Superior temporal gyrus (tissue), 1 donor: ENCODE measurements at regions not wholly inside any gene's neighbourhood (a gene's known extent, or its start where the extent isn't known, plus 50 kb on each side); places are given as distances from the start of the nearest gene placed in this dataset.

Source experiments
- DNase-seq: peaks from one replicate; pipeline ENCODE4 v3.0.0-alpha.2; 2016; ENCODE audit errors: extremely low spot score

DNA sequence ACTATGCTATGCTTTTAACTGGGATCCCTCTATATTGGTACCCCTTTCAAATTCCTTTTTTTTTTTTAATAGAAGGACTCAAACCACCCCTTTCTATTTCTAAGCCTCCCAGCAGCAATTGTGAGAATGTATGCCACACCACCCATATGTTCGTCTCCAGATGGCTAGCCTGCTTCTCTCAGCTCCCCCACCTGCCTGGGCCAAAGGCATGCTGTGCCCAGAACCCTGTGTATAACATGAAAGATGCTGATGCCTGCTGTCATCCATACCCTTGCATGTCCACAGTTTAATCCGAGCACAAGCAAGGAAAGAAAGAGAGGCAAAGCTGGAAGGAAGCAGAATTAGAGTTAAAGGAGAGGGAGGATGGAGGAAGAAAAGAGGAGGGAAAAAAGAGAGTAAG is 159.5 kb upstream of the CNTN6 start:
- DNase-seq, result no peak

DNA sequence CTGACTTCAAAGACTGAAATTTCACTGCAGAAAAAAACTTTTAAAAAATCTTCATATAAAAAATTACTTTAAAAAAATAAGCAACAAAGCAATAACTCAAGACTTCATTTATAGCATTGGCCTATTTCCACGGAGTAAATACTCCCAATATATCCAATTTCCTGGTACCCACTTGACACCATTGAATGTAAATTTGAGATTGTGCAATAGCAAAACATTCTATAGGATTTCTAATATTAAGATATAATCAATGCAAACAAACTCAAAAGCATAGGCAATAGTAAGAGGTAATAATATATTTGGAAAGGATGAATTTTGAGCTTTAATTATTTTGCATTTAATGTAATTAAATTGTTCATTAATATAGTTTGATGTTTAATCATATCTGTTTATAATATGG is 148.0 kb upstream of the CNTN6 start:
- DNase-seq, result no peak

DNA sequence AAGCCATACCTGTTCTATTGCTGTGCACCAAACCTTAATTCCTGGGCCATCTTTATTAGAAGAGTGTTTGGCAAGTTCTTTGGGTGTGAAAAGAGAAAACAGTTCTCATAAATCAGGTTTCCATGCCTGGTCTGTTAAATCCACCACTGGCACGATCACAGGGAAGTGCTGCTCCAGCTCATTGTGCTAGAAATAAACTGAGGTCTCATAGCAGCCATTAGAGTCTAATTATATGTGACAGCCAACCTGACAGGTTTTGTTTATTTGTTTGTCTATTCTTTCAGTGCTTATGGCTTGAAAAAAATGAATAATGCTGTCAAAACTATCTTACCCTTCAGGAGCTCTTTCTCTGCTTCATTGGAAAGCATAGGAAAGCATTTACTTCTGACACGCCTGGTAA is 147.1 kb upstream of the CNTN6 start:
- DNase-seq, result no peak

DNA sequence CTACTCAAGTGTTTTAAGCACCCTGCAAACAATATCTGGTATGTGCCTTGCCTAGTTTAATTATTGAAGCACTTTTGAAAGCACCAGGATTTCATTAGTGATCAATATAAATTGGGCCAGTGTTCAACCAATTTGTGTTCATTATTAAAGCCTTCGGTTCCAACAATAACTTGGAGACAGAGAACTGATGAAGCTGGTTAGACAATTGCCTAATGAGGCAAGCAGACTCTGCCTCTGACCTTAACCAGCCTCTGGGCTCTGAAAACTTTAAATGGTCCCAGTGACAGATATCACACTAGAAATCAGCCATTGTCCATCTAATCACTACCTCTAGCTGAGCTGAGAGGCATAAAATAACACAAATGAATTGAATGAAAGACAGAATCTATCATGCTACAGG is 139.9 kb upstream of the CNTN6 start:
- DNase-seq, result no peak

DNA sequence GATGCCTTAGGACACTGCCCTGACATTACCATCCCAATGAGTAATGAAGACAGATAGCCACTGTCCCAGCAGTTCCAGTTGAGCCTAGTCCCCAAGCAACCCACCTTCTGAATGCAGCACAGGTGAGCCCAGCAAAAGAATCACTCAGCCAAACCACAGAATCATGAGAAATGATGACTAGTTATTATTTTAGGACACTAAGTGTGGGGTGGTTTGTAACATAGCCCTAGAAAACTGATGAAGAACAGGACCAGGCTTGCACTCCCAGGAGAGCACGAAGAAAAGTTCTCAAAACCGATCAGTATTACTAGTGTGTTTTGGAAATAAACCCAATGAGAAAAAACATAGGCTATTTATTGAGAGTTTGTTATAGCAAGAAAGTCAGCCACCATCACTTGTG is 129.6 kb upstream of the CNTN6 start:
- DNase-seq, result no peak

DNA sequence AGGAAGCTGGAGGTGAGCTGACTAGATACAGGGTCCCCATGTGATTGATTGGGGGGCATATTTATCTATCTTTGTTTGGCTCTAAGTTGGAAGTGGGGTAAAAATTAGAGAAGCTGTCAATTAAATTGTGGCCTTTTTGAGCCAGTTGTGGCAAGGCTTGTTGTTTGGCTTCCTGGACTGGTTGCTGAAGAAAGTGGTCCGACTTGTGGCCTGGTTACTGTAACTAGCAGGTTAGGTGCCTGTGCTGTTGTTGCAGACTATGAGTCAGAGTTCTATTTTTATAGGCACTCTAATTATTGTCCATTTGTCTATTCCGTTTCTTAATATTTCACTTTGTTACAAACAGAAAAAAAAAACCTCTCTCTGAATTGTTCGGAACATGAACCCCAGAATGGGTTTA is 129.1 kb upstream of the CNTN6 start:
- no peak for DNase-seq

DNA sequence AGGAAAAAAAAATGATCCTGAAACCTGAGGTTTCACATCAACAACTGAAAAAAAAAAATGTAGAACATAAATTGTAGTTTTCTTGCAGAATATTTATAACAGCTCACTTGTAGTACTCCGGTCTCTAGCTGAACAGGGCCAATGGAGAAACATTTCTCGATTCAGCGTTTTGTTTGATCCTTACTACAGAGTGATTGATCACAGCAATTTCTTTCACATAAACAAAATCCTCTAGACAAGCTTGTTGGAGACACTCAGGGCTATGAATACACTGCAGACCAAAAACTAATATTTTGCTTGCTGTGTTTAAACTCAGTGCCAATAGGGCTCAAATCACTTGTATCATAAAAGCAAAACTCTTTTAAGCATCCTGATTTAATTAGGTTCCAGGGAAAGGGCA is 127.0 kb upstream of the CNTN6 start:
- DNase-seq, result no peak

DNA sequence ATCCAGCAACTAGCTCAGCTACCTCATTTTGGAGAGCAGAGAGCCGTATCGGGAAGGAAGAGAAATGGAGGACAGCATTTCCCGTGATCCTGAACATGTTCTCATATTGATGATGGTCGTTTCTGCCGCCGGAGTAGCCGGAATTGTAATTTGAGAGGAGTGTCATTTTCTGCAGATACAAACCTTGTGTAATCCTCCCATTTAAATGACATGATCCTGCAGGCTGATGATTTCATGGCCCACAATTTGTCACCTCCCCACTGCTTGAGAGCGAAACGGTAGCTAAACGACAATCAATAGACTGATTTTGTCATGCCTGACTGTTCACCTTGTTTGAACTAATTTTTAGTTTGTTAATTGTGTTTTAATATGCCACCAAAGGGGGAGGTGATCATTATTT is 126.5 kb upstream of the CNTN6 start:
- DNase-seq, result no peak

DNA sequence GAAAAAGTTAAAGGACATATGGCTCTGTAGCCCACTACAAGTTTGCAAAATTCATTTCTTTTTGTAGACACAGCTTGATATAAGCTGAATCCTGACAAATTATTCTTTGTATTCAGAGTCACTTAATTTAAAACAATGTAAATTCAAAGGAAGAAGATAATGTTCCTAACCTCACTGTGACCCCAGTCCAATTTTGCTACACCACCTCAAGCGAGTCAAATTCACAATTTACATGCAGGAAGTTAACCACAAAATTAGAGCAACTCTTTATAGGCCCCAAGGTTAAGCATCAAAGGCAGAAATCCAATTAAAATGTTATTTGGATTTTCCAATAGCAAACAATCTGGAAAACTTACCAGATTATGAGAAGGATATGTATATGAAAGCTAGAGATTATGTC is 119.5 kb upstream of the CNTN6 start:
- no peak for DNase-seq

DNA sequence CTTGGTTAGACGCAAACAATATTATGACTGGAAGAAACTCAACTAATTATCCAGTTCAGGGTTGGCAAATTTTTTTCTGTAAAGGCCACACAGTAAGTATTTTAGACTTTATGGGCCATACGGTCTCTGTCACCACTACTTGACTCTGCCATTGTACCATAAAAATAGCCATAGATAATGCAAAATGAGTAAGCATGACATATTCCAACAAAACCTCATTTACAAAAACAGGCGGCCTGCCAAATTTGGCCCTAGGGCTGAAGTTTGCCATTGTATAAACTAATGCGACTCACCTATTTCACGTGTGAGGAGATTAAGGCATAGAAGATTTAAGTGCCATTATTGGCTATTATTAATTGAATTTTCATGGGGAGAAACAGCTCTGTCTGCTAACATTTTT is 116.8 kb upstream of the CNTN6 start:
- no peak for DNase-seq

DNA sequence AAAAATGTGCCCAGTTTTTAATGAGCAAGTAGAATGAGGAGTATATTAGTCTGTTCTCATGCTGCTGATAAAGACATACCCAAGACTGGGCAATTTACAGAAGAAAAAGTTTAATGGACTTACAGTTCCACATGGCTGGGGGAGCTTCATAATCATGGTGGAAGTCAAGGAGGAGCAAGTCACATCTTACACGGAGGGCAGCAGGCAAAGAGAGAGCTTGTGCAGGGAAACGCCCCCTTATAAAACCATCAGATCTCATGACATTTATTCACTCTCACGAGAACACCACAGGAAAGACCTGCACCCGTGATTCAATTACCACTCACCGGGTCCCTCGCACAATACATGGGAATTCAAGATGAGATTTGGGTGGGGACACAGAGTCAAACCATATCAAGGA is 111.7 kb upstream of the CNTN6 start:
- no peak for DNase-seq

DNA sequence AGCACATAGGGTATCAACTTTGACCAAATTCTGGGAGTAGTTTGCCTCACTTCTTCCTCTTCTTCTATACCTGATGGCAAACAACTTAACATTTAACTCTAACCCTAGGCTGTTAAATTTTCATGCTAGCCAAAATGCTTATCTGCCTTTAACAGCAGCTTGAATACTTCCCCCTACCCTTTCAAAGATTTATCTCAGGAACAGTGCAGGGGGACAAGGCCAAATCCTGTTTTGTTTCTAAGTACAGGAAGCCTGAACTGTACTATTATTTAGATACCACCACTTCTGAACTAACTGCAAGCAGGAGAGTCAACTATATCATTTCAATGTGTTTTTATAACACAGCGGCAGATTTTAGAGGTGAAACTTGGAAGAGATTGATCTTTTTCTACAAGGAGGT is 104.0 kb upstream of the CNTN6 start:
- no peak for DNase-seq

DNA sequence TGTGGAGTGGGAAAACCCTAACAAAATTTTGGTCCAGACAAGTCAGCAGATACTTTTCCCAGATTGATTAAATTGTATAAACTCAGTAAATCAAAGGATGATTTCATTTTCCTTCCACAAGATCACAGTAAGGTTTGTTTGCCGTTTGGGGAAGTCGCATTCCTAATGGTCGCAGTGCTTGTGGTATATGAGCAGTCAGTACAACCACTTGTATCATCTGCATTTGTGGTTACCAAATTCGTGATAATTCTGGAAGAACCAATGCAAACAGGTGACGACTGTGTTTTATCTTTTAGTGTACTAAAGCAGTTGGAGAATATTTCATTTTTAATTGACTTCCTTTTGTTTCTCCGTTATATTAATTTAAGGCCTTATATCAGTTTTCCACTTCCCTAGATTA is 100.0 kb upstream of the CNTN6 start:
- no peak for DNase-seq

DNA sequence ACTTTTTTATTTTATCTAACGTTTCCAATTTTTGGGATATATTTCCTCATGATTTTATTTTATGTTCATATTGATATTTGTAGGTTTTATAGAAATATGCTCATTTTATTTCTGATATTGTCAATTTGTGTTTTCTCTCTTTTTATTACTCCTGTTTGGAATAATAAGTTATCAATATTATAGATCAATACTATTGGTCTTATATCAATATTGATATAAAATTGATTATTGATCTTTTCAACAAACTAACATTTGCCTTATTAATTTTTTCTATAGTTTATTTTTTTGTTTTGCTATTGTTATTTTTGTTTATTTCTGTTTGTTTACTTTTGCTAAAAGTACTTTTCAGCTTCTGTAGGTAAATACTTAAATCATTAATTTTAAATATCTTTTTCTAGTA is 90.8 kb upstream of the CNTN6 start:
- no peak for DNase-seq

DNA sequence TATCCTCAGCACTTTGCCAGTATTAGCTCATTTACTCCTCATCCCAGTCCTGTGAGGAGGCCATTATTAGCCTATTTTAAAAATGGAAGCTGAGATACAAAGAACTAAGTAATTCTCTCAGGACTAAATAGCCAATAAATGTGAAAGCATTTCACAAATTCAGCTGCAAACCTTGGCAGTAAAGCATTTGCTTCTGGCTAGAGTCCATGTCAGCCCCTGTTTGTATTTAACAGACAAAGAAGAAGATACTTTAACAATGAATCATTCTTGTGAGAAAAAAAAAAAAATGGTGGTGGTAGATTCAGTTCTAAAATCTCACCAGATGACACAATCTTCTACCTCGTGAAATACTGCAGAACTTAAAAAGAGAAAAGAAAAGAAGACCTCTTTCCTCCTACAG is 85.0 kb upstream of the CNTN6 start:
- peak; percentile 47 for DNase-seq

DNA sequence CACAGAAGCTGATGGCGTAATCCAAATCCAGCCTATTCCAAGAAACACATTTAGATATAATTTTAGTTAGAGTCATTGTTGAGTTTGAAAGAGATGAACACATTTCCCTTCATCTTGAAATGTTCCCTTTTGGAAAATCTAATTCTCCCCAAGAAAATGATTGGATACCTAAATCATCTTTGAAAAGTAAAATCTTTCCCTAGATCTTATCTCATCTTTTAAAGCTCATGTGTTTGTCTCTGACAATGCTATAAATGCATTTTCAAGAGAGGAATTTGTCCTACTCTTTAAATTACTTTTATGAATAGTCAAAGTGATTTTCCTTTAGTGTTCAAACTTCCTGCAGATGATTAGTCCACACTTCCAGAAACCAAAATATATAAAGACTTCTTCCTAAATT is 82.6 kb upstream of the CNTN6 start:
- DNase-seq, result no peak

DNA sequence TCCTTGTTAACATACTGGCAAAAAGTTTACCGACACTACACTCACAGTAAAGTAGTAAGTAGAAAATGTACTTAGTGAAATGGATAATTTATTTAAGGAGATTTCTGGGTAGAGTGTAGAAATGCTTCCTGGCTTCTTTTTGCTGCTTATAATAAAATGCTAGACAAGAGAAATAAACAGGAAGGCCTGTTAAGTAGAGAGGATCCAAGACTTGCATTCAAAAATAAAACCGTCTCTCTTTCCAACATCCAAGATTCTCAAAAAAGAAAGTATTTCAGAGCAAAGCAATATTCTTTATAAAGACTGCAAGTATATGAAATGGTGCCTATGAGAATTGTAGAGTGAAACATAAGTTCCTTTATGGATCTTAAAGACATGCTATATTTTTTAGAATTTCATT is 77.0 kb upstream of the CNTN6 start:
- no peak for DNase-seq

DNA sequence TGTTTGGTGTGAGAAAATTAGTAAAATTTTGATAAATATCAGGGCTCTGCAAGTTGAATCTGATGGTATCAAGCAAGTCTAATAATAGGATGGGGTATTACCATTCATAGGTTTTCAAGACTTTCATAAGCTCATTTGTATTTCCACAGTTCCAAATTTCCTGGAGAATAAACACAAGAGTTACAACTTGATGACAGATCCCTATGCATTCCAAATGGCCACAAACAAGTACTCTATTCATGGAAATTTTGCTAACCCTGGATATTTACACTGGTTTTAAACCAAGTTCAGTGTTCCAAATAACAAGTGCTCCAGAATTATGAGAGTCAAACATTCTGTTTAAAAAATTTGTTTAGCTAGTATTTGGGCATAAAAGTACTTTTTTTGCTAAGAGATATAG is 75.0 kb upstream of the CNTN6 start:
- DNase-seq, result no peak

DNA sequence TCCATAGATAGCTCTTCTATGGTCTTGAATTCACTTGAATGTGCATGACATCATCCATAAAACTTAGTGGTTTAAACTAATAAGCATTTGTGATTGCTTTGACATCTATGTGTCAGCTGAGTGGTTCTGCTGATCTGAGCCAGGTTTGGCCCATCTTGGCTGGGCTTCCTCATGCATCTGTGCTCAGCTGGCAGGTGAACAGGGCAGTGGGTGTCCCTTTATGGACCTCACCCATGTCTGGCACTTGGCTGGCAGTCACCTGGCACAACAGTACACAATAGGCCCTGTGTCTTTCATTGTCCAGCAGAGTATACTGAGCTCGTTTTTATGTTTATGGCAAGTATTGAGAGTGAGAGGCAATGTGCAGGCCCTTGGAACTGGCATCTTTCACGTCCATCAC is 73.7 kb upstream of the CNTN6 start:
- no peak for DNase-seq

DNA sequence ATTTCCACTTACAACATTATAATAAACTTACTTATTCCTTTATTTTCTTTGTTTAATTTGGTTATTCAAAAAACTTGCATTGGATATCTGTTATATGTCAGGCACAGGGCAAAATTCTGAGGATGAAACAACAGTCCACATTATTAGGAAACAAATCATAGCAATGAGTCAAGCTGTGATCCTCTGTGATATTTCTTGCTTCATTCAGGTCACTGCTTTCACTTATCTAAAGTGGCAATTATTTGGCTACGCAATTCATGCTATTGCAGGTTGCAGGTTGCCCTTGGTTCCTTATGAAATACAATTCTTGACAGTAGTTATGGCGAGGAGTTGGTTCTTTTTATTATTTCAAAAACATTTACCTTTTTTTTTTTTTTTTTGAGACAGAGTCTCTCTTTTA is 66.4 kb upstream of the CNTN6 start:
- no peak for DNase-seq

DNA sequence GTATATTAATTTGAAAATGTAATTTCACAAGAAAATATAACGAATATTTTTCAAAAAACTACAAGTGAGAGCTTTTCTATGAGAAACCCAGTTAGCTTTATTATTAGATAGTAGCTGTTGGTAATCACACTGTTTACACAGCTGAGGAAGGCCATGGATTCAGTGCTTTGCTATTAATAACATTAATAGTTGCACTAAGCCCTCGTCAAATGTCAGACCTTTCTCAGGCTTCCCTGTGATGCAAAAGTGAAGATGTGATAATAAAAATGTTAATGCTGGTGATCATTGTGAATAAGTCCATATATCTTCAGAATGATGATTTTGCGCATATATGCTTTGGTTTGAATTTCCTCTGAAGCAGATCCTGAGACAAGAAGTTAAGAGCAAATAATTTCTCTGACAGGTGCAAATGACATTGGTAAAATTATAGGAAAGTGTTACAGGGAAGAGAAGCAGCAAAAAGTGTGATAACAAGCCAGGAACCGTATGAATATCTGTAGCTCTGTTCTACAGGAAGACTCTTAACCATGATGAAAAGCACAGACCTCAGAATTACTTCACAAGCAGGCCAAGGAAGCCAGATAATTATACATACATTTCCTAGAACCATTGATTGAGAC is 56.5 kb upstream of the CNTN6 start:
- DNase-seq, result no peak

DNA sequence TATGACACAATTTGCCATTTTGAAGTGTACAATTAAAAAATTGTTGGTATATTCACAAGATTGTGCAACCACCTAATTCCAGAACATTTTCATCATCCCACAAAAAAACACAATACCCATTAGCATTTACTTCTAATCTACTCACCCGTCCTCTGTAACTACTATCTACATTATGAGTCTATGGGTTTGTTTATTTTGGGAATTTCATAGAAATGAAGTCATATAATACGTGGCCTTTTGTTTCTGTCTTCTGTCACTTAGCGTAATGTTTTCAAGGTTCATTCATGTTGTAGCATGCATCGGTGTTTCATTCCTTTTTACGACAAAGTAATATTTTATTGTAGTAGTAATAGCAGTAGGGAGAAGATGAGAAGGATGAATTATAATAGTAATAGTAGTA is 55.2 kb upstream of the CNTN6 start:
- no peak for DNase-seq
